Activated T-helper 17 cell treated with anti-CD3 and anti-CD28 coated beads, Interleukin-2, amount 50 U/mL, for 72 hours (primary cell): ENCODE measurements at regions not wholly inside any gene's neighbourhood (a gene's known extent, or its start where the extent isn't known, plus 50 kb on each side); places are given as distances from the start of the nearest gene placed in this dataset.
"Not testable (repeated sequence)": the region's sequence is repeated elsewhere in the genome, so short reads cannot be mapped to it uniquely, and the experiment has no call there.

Experiments
- ATAC-seq: fragments of 150-1000 bp; cut with Tn5 transposase; replicated peaks from 2 replicates; pipeline ENCODE4 v1.10.0; 2021; ENCODE audit warnings: mild to moderate bottlenecking, moderate library complexity
- H3K27ac Mint-ChIP-seq: one replicate; pipeline ENCODE4 v1.8.0; 2022; ENCODE audit warnings: mixed read lengths
- H3K27me3 Mint-ChIP-seq: one replicate; pipeline ENCODE4 v1.8.0; 2022; ENCODE audit warnings: mixed read lengths
- H3K36me3 Mint-ChIP-seq: one replicate; pipeline ENCODE4 v1.8.0; 2022; ENCODE audit warnings: low read depth, mild to moderate bottlenecking, mixed read lengths
- H3K4me1 Mint-ChIP-seq: one replicate; pipeline ENCODE4 v1.8.0; 2022; ENCODE audit warnings: mixed read lengths
- H3K4me3 Mint-ChIP-seq: one replicate; pipeline ENCODE4 v1.8.0; 2022; ENCODE audit warnings: mild to moderate bottlenecking, mixed read lengths
- H3K9me3 Mint-ChIP-seq: one replicate; pipeline ENCODE4 v1.8.0; 2022; ENCODE audit warnings: mixed read lengths

- no peaks in the 10 kb centered on the region for H3K36me3 Mint-ChIP-seq
- H3K27ac Mint-ChIP-seq = no peak overlapping the region
- ATAC-seq = no peak
- no peaks in the 10 kb centered on the region for H3K9me3 Mint-ChIP-seq
- H3K4me3 Mint-ChIP-seq = no peak overlapping the region
- peaks cover 12% of the 10 kb centered on the region for H3K27me3 Mint-ChIP-seq
- no peaks in the 10 kb centered on the region for H3K4me1 Mint-ChIP-seq
Measured at GRCh38 chr7:13014011-13014410, 326.6 kb downstream of the ARL4A start.

DNA sequence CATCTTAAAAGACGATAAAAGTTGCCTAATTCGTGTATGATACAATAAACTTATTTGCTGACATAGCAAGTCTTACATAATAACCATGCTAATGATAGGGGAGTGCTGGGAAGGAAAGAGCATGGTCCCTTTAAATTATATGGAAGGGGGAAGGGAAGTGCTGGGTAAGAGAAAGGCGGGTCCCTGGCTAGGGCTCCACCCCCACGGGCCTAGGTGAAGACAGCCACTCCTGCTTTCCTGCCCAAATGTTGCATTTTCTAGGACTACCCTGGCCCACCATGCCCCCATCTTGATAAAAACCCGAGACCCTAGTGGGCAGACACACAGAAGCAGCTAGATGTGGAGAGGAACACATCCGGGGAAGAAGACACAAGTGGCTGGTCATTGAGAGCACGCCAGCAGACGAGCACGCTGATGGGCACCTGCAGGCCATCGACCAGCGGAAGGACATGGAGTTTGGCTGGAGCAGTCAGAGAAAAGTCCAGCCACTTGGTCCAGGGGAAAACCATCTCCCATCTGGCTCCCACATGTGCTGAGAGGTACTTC lies 328.7 kb downstream of the ARL4A start:
- H3K27ac Mint-ChIP-seq = no peak overlapping the region
- H3K4me3 Mint-ChIP-seq = no peak overlapping the region
- no peaks in the 10 kb centered on the region for H3K36me3 Mint-ChIP-seq
- no peaks in the 10 kb centered on the region for H3K9me3 Mint-ChIP-seq
- no peaks in the 10 kb centered on the region for H3K4me1 Mint-ChIP-seq
- H3K27me3 Mint-ChIP-seq = peaks cover 6% of the 10 kb centered on the region
- no peak for ATAC-seq

GRCh38 chr7:13016592-13017332 lies 329.3 kb downstream of the ARL4A start:
- no peak overlapping the region for H3K4me3 Mint-ChIP-seq
- no peaks in the 10 kb centered on the region for H3K9me3 Mint-ChIP-seq
- H3K4me1 Mint-ChIP-seq = no peaks in the 10 kb centered on the region

GRCh38 chr7:13017333-13017857 lies 330.0 kb downstream of the ARL4A start:
- Mint-ChIP-seq H3K27ac (no peak overlapping the region), H3K4me1 (no peaks in the 10 kb centered on the region), H3K36me3 (no peaks in the 10 kb centered on the region), H3K4me3 (no peak overlapping the region), H3K27me3 (peaks cover 9% of the 10 kb centered on the region), H3K9me3 (no peaks in the 10 kb centered on the region)
- no peak for ATAC-seq

More at GRCh38 chr7:13016592-13017332, 329.3 kb downstream of the ARL4A start:
- no peak for ATAC-seq
- Mint-ChIP-seq H3K36me3 (no peaks in the 10 kb centered on the region), H3K27me3 (peaks cover 9% of the 10 kb centered on the region), H3K27ac (no peak overlapping the region)

DNA sequence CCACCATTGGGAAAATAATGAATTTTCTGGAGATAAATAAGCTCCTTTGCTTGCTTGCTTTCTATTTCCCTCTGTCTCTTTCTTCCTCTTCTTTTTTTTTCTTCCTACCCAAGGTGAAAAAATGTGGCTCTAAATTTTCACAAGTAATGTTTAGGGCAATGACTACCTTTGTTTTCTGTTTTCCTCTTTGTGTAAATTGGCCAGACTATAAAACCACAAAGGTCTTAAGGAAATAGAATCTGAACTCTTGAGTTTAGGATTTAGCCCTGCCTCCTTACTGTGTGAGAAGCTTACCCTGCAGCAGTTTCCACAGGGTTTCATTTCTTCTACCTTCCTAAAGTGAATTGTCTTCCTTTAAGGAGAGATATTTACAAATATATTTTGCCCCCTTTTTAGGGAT lies 330.4 kb downstream of the ARL4A start:
- H3K4me3 Mint-ChIP-seq = no peak overlapping the region
- H3K27ac Mint-ChIP-seq = no peak overlapping the region
- no peaks in the 10 kb centered on the region for H3K9me3 Mint-ChIP-seq
- ATAC-seq = no peak
- H3K27me3 Mint-ChIP-seq = peaks cover 9% of the 10 kb centered on the region
- H3K36me3 Mint-ChIP-seq = no peaks in the 10 kb centered on the region
- no peaks in the 10 kb centered on the region for H3K4me1 Mint-ChIP-seq

GRCh38 chr7:13021566-13022300 lies 334.3 kb downstream of the ARL4A start:
- H3K4me1 Mint-ChIP-seq = no peaks in the 10 kb centered on the region
- no peak overlapping the region for H3K4me3 Mint-ChIP-seq
- H3K36me3 Mint-ChIP-seq = no peaks in the 10 kb centered on the region
- peaks cover 5% of the 10 kb centered on the region for H3K27me3 Mint-ChIP-seq
- no peak overlapping the region for H3K27ac Mint-ChIP-seq
- no peaks in the 10 kb centered on the region for H3K9me3 Mint-ChIP-seq
- no peak for ATAC-seq

DNA sequence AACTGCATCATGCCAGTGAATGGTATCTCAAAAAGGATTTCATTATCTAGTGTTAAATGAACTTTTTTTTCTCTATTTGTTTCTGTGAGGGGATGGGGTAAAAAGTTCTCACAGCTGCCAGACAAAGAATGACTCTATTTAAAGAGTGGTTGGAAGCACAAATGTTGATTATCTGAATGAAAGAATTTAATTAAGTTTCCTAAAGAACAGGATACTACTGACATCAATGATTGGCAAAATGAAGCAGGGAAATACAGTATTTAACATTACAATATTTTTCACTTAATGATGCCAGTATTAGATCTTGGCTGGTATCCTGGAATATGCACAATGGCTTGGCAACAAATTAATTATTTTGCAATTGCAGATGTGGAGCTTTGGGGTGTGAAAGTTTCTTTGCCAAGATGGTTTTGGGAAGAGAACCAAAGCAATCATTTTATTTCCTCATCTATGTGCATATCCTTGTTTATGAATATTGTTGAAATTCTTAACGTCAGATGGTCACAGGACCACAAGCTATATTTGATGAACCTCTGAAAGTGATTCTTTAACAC lies 336.8 kb downstream of the ARL4A start:
- H3K27ac Mint-ChIP-seq = no peak overlapping the region

GRCh38 chr7:13025043-13025442 lies 337.6 kb downstream of the ARL4A start:
- not testable (repeated sequence) for H3K36me3 Mint-ChIP-seq, H3K9me3 Mint-ChIP-seq, ATAC-seq, H3K27ac Mint-ChIP-seq, H3K4me3 Mint-ChIP-seq, H3K27me3 Mint-ChIP-seq, H3K4me1 Mint-ChIP-seq

More for the DNA sequence above, 336.8 kb downstream of the ARL4A start:
- Mint-ChIP-seq H3K36me3 (no peaks in the 10 kb centered on the region), H3K27me3 (peaks cover 5% of the 10 kb centered on the region), H3K9me3 (no peaks in the 10 kb centered on the region), H3K4me1 (no peaks in the 10 kb centered on the region), H3K4me3 (no peak overlapping the region)
- no peak for ATAC-seq

DNA sequence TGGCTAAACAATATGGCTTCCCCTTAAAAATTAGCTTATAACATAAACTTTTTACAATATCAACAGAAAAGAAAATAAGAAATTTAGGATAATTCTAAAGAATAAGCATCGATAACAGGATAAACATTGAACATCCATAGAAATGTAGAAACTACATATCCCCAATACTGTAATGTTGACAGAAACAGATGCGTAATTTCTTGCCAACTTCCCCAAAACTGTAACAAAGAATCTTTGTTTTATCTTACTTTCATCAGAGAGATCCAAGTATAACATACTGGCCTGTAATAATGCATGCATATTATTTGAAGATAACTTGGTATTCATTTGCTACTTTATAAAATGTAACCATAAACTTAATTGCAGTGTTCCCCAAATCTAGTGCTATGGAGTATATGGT lies 339.9 kb downstream of the ARL4A start:
- no peak overlapping the region for H3K4me3 Mint-ChIP-seq
- no peak for ATAC-seq
- no peaks in the 10 kb centered on the region for H3K4me1 Mint-ChIP-seq
- no peaks in the 10 kb centered on the region for H3K9me3 Mint-ChIP-seq
- no peak overlapping the region for H3K27ac Mint-ChIP-seq
- peaks cover 3% of the 10 kb centered on the region for H3K27me3 Mint-ChIP-seq
- H3K36me3 Mint-ChIP-seq = no peaks in the 10 kb centered on the region

DNA sequence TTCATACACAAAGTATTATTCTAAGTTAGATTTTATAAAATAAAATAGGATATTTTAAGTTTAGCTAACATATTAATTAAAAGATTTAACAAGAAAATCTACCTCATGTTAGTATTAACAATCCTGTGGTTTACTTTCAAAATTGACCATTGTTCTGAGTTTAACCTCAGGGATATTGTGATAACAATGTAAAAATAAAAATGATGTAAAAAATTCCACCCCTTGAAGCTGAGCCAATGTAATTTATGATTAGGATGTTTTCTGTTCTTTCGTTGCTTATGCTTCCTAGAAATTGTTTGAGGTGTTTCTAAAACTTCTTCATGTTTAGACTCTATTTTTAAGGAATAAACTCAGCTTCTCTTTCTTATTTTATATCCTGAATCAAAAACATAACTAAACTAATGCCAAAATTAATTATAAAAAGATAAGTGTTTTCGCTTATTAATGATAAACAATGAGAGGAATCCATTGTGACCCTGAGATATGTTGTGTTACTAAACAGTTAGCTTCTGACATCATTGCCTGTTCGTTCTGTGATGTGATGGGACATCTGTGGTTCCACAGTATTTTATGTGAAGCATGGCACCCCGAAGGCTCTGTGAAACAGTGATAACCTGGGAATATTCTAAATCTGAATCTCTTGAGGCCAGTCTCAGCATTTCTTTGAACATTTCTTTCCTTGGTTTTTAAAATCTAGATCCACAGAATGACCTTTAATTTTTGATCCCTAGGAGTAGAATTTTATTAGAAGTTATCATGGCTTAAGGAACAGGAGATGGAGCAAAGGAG lies 340.8 kb downstream of the ARL4A start:
- H3K4me3 Mint-ChIP-seq = no peak overlapping the region
- no peak overlapping the region for H3K27ac Mint-ChIP-seq
- H3K9me3 Mint-ChIP-seq = no peaks in the 10 kb centered on the region
- no peaks in the 10 kb centered on the region for H3K36me3 Mint-ChIP-seq
- H3K27me3 Mint-ChIP-seq = peaks cover 3% of the 10 kb centered on the region
- no peaks in the 10 kb centered on the region for H3K4me1 Mint-ChIP-seq
- ATAC-seq = no peak

DNA sequence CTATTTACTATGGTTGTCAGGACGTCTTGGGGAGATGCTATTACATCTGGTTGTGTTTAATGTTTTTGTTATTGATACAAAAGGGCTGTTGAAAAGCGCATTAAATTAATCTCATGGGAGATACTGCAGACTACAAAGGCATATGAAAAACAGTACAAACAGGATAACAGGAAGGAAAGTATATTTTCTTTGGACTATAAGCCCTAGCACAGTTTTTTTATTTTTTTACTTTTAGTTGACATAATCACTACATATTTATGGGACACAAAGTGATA lies 341.3 kb downstream of the ARL4A start:
- Mint-ChIP-seq H3K27ac (no peak overlapping the region), H3K4me3 (no peak overlapping the region), H3K9me3 (no peaks in the 10 kb centered on the region), H3K4me1 (no peaks in the 10 kb centered on the region), H3K36me3 (no peaks in the 10 kb centered on the region), H3K27me3 (peaks cover 3% of the 10 kb centered on the region)
- ATAC-seq = no peak

- peaks cover 9% of the 10 kb centered on the region for H3K27me3 Mint-ChIP-seq
- ATAC-seq = no peak
- H3K36me3 Mint-ChIP-seq = no peaks in the 10 kb centered on the region
- H3K27ac Mint-ChIP-seq = no peak overlapping the region
- no peak overlapping the region for H3K4me3 Mint-ChIP-seq
- no peaks in the 10 kb centered on the region for H3K9me3 Mint-ChIP-seq
- H3K4me1 Mint-ChIP-seq = no peaks in the 10 kb centered on the region
Measured at GRCh38 chr7:13031468-13031867, 344.0 kb downstream of the ARL4A start.

- Mint-ChIP-seq H3K9me3 (no peaks in the 10 kb centered on the region), H3K27me3 (peaks cover 12% of the 10 kb centered on the region), H3K36me3 (no peaks in the 10 kb centered on the region), H3K4me1 (no peaks in the 10 kb centered on the region), H3K4me3 (no peak overlapping the region), H3K27ac (no peak overlapping the region)
- no peak for ATAC-seq
Measured at GRCh38 chr7:13032084-13032483, 344.7 kb downstream of the ARL4A start.

- H3K27ac Mint-ChIP-seq = no peak overlapping the region
- H3K27me3 Mint-ChIP-seq = peaks cover 12% of the 10 kb centered on the region
- no peaks in the 10 kb centered on the region for H3K9me3 Mint-ChIP-seq
- H3K4me1 Mint-ChIP-seq = no peaks in the 10 kb centered on the region
- no peak for ATAC-seq
- no peaks in the 10 kb centered on the region for H3K36me3 Mint-ChIP-seq
- H3K4me3 Mint-ChIP-seq = no peak overlapping the region
Measured at GRCh38 chr7:13032576-13032975, 345.1 kb downstream of the ARL4A start.
